HG02973 (cell line): ENCODE measurements at regions not wholly inside any gene's neighbourhood (a gene's known extent, or its start where the extent isn't known, plus 50 kb on each side); places are given as distances from the start of the nearest gene placed in this dataset.
A peak's percentile ranks its signal among the peaks of the same experiment; 100 is the strongest.
"Not testable (repeated sequence)": the region's sequence is repeated elsewhere in the genome, so short reads cannot be mapped to it uniquely, and the experiment has no call there.

Experiments
- ATAC-seq: cut with Tn5 transposase; IDR thresholded peaks from one replicate; pipeline ENCODE4 v1.9.1; 2021; ENCODE audit warnings: moderate library complexity; ENCODE audit not compliant: unreplicated experiment

DNA sequence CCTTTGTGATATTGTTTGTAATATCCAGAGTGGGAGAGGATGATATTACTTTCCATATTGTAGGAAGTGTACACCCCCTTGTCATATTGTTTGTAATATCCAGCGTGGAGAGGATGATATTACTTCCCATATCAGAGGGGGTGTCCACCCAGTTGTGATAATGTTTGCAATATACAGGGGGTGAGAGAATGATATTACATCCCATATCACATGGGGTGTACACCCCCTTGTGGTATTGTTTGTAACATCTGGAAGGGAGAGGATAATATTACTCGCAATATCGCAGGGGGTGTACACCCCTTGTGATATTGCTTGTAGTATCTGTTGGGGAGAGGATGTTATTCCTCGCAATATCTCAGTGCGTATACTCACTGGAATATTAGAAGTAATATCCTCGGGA, 61.5 kb downstream of the PRSS23 start:
- no peak for ATAC-seq

GRCh38 chr11:86863476-86863875, 63.1 kb downstream of the PRSS23 start:
- ATAC-seq, result no peak

GRCh38 chr11:86865436-86865835, 65.1 kb downstream of the PRSS23 start:
- no peak for ATAC-seq

- no peak for ATAC-seq
These were observed 69.2 kb downstream of the PRSS23 start for GRCh38 chr11:86869531-86869930.

DNA sequence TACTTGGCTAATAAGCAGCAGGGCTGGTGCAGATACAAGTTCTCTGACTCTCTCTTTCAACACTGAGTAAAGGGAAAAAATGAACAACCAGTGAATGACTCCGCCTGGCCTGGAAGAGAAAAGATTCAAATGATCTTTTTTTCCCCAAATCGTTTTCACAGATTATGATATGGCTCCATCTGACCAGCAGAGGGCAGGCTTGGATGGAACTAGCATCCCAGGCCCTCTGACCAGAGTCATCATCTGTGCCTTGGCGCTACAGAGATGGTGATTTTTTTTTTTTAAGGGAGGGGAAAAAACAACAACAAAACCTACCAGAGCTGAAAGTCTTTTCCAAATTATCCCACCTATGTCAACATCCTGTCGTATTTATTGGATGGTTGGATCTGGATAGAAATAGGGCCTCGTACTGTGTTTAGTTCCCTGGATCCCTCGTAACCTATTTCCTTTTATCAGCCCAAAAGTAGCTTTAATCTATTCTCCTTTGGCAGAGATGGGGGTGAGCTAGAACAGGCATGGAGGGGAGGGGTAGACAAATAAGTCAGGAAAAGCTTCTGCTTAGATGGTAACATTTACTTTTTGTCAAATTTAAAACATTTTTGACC, 69.7 kb downstream of the PRSS23 start:
- ATAC-seq, result peak; percentile 87

DNA sequence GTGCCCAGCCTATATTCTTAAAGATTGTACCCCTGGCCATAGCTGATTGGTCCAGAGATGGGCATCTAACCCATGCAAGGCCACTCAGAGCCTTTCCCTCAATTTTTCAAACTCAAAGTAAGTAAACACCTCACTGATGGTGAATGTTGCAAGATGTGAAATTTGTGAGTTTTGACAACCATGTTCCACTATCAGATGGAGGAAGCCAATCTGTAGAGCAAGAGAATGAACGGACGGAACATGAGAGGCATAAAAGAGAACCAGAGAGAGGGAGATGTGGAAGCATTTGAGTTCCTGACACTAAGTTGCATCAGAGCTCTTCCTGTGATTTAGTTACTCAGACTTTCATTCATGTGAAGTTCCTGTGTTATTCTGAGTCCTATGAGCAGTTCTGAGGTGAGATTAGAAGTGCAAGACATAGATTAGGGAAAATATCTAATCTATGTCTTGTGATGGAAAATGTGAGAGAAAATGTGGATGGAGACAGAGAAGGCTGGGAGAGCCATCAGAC, 73.3 kb downstream of the PRSS23 start:
- no peak for ATAC-seq

GRCh38 chr11:86874304-86875056, 74.1 kb downstream of the PRSS23 start:
- no peak for ATAC-seq

DNA sequence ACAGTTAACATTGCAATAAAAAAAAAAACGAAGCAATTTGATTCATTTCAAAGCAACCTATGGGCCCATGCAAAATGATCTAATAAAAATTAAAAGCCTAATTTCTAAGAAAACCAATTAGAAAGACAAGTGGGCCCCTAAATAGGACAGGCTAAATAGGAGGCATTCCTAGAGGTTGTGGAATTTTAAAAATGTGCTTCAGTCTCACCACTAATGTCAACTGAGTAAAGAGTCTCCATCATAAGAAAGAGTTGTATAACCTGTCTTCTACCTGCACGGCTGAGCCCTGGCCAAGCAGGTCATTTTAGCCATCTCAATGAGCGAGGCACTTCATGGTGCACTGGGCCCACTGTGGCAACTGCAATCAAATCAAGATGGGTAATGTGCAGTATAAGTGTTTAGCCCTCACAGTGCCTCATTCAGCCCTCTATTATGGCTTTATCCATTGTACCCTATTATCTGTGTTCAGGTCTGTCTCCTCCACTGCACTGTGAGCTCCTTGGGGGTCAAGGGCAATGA, 76.4 kb downstream of the PRSS23 start:
- ATAC-seq, result no peak

DNA sequence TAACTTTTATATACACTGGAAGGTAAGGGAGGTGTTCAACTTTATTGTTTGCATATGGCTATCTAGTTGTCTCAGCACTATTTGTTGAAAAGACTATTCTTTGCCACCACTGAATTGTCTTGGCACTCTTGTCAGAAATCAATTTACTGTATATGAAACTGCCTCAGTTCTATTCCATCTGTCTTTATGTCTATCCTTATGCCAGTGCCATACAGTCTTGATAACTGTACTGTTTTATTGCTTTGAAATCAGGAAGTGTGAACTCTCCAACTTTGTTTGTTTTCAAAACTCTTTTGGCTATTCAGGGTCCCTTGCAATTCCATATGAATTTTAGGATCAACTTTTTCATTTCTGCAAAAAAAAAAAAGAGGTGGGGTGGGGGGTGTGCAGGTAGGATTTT, 77.2 kb downstream of the PRSS23 start:
- no peak for ATAC-seq

DNA sequence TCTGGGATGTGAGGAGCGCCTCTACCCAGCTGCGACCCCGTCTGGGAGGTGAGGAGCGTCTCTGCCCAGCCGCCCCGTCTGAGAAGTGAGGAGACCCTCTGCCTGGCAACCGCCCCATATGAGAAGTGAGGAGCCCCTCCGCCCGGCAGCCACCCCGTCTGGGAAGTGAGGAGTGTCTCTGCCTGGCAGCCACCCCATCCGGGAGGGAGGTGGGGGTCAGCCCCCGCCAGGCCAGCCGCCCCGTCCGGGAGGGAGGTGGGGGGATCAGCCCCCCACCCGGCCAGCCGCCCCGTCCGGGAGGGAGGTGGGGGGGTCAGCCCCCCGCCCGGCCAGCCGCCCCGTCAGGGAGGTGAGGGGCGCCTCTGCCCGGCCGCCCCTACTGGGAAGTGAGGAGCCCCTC, 76.0 kb downstream of the FZD4 start:
- ATAC-seq, result not testable (repeated sequence)

DNA sequence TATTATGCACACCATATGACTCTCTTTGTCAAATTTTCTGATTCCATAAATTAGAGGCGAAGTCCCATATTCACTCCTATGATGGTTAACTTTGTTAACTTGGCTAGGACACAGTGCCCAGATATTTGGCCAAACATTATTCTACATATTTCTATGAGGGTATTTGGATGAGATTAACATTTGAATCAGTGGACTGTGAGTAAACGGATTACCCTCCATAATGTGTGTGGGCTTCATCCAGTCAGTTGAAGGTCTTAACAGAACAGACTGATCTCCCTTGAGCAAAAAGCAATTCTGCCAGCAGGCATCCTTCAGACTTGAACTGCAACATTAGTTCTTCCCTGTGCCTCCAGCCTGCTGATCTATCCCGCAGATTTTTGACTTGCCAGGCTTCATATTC, 69.9 kb downstream of the FZD4 start:
- ATAC-seq, result no peak

GRCh38 chr11:86888164-86889000, 66.8 kb downstream of the FZD4 start:
- ATAC-seq, result no peak

DNA sequence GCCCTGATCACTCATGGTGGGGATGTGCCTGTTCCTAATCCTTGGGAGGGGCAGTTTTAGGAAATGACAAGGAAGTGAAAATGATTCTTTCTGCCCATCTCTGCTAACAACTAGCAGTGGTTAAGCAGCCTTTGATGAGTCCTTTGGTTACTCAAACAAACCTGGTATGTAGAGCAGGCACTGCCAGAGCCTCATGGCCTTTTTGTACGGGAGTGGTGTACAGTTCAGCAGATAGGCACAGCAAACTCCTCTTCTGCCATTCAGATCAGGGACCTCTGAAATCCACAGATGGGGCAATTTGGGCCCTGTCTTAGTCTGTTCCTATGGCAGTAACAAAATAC, 66.2 kb downstream of the FZD4 start:
- ATAC-seq, result no peak

DNA sequence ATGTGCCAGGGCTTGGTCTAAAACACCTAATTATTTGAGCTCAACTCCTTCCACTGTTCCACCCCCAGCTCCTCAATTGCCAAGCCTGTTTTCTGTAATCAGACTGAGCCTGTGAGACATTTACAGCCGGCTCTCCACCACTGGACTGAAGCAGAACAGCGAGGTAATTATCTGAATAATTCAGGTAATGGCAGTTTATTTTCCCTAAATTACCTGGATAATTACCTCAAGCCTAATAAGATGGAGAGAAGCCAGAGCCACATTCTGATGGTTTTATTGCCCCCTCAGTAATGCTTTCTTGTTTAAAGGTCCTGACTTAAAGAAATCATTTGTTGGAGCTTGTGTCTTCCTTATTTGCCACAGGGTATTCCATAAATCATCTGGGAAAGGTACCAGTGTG, 64.2 kb downstream of the FZD4 start:
- no peak for ATAC-seq

DNA sequence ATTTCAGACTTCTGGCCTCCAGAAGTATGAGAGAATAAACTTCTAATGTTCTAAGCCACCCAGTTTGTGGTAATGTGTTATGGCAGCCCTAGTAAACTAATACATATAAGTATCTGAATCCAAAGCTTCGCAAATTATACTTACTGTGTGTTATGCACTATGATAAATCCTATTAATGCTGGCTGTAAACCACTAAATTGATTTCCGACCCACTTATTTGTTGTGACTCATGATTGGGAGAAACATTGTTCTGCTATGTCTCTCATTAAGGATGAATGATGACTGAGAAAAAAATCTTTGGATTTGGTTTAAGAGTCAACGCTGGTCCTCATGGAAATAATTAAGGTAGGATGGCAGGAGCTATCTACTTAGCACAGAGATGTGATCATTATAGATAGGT, 62.0 kb downstream of the FZD4 start:
- ATAC-seq, result no peak
